GM18867 (cell line): ENCODE measurements at regions not wholly inside any gene's neighbourhood (a gene's known extent, or its start where the extent isn't known, plus 50 kb on each side); places are given as distances from the start of the nearest gene placed in this dataset.
A peak's percentile ranks its signal among the peaks of the same experiment; 100 is the strongest.

Experiments
- ATAC-seq: cut with Tn5 transposase; IDR thresholded peaks from one replicate; pipeline ENCODE4 v1.9.1; 2021; ENCODE audit warnings: mild to moderate bottlenecking, moderate library complexity; ENCODE audit not compliant: unreplicated experiment

DNA sequence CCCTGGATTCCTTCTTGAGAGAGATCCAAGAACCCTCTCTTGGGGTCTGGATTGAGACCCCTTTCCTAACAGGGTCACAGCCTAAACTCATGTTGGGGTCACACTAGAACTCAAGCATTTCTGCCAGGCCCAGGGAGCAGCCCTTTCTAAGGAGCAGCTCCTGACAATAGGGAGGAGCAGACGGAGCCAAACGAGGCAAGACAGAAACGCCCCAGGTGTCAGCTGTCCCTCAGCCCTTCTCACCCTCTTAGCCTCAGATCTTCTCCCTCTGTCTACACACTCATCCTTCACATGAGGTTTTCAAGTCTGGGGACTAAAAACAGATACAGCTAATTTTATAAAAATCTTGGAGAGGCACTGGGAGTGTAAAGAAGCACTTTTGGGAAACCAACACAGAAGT lies 157.2 kb downstream of the SOCS6 start:
- no peak for ATAC-seq

DNA sequence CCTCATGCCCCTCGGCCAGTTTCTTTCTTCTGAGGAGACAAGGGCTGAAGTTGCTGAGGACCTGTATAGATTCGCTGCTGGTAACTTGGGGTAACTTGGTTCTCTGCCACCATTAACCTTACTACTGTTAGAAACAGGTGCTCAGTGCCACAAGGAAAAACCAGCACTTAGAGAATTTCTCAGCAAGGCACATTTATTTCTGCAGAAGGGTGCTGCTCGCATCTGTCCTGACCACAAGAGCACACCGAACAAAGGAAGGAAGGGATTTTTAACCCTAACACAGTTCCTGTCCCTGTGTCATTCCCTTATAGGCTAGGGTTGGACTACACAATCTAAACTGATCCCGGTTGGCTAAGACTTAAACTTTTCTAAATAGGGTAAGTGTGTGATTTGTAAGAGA lies 154.1 kb downstream of the SOCS6 start:
- no peak for ATAC-seq

DNA sequence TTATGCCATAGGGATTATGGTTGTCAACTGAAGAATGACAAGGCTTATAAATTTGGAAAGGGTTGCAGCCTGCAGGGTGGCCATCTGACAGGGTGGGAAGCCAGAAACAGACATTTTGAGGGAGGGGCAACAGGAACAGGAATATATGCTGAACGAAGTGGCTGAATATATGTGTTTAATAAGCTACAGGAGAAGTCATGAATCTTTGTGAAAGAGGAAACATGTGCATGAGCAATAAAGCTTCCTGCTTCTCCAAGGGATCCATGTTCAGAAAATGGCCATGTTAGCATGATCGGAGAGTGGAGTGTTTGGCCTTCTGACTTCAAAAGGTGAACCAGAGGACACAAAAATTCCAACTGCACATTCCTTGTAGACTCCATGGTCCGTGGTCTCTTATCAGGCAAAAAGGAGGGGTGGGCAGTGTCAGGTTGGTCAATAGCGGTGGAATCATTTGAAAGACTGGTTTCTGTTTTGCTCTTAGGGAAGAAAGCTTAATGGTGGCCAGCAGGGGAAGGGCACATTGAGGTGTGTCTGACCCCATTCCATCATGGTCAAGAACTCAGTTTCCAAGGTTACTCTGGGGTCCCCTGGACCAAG lies 144.1 kb downstream of the SOCS6 start:
- no peak for ATAC-seq

DNA sequence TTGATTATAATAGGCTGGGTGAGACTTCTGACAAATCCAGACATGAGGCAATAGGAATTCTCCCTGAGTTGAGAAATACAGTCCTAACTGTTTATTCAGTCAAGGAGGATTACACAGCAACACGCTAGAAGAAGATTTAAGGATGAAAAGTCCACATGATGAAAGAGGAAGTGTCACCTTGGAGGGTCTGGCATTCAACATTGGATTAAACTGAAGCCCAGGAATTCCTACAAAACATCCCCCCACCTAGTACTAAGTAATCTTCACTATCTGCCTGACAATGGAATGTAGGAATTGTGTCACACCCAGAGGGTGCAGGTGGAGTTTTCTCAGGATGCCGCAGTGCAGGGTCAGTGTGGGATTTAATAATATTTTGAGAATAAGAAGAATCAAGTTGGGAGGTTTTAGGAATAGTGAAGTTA lies 142.4 kb downstream of the SOCS6 start:
- no peak for ATAC-seq

DNA sequence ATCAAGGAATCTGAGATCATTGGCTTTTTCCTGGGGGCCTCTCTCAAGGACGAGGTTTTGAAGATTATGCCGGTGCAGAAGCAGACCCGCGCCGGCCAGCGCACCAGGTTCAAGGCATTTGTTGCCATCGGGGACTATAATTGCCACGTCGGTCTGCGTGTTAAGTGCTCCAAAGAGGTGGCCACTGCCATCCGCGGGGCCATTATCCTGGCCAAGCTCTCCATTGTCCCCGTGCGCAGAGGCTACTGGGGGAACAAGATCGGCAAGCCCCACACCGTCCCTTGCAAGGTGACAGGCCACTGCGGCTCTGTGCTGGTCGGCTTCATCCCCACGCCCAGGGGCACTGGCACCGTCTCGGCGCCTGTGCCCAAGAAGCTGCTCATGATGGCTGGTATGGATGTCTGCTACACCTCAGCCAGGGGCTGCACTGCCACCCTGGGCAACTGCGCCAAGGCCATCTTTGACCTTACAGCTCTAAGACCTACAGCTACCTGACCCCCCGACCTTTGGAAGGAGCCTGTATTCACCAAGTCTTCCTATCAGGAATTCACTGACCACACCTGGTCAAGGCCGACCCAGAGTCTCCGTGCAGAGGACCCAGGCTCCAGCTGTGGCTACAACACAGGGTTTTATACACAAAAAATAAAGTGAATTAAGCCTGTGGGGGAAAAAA lies 141.8 kb downstream of the SOCS6 start:
- no peak for ATAC-seq

DNA sequence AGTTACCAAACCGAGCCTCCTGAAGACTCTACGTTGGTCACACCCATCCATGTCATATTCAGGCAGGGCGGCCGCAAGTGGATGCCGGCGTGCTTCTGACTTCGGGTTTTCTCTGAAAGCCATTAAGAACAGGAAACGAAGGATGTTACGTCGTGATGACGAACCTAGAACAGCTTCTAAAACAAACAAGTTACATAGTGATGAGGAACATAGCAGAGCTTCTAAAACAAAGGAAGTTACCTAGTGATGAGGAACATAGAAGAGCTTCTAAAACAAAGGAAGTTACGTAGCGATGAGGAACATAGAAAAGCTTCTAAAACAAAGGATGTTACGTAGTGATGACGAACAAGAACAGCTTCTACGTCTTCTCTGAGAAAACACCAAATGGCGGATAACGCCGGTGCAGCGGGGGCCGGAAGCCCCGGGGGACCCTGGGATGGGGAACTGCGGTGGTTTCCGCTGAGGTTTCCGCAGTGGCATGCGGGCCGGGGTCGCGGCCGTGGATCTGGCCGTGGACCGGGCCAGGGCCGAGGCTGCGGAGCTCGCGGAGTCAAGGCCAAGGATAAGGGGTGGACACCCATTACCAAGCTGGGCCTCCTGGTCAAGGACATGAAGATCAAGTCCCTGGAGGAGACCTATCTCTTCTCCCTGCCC lies 141.1 kb downstream of the SOCS6 start:
- no peak for ATAC-seq

DNA sequence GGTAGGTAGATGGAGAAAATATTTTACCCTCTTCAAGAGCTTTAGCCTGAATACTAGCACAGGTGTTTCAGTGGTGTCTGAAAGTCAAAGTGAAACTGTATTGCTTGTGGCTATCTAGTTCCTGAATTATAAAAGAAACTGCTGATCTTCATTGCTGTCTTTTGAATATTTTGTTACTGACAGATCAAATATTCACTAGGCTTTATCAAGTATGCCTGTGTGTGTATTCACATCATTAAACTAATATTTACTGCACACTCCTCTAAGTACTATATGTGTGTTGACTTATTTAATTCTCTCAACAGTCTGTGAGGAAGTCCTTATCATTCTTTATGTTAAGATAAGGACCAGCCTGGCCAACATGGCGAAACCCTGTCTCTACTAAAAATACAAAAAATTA lies 139.6 kb downstream of the SOCS6 start:
- peak; percentile 100 for ATAC-seq

DNA sequence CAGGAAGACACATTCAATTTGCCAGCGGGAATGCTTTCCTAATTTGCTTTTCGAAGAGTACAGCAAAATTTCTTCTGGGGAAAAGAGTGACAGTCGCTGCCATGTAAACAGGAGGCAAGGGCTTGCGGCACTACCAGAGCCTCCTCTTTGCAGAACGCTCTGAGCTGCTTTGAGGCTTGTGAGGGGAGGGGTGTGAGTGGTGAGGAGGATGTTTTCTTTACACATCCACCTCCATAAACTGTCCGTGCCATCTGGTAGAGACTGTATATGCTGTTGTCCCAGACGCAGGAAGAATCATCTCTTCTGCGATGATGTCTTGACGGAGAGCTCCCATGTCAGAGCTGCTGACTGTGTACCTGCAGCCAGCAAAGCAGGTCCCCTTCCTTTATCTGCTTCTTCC lies 138.0 kb downstream of the SOCS6 start:
- ATAC-seq: no peak

DNA sequence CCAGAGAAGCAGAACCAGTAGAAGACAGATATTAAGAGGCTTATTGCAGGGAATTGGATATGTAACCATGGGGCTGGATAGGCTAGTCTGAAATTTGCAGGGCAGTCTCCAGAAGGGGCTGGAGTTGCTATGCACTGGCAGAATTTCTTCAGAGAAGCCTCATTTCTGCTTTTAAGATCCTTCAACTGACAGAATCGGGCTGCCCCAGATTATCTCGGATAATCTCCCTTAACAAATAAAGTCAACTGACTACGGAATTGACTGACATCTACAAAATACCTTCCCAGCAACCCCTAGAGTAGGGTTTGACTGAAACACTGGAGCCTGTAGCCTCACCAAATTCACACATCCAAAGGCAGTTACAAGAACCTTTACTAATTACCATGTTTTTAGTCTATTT lies 136.4 kb downstream of the SOCS6 start:
- no peak for ATAC-seq

DNA sequence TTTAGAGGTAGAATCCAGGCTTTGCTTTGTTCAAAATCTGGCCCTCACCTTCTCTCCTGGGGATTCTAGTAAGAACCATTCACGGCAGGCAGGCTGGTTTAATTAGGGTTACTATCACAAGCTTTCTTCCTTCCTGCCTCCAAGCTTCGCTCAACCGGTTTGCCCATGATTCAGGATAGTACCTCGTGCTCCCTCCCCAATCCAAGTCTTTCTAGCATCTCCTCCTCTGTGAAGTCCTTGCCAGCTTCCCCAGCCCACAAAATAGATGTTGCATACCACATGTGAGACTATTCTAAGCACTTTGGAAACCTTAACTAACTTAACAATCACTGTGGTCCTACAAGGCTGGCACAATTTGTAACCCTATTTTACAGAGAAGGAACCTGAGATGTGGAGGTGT lies 135.1 kb downstream of the SOCS6 start:
- ATAC-seq: no peak

DNA sequence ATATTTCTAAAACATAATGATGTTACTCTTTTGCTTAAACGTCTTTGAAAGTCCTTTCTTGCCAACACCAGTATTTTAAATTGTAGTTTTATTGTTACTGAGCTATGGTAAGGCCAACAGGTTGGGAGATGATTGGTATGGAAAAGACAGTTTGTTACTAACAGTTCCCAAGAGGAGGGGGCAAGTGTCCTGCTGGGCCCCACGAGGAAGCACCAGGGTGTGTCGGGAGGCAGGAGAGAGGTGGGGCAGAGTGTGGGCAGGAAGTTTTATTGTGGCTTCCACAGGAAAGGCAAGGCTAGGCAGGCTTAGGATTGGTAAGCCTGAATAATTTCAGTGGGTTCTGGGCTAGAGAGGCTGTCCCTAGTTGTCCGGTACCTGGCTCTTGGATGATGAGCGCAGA lies 134.3 kb downstream of the SOCS6 start:
- no peak for ATAC-seq

DNA sequence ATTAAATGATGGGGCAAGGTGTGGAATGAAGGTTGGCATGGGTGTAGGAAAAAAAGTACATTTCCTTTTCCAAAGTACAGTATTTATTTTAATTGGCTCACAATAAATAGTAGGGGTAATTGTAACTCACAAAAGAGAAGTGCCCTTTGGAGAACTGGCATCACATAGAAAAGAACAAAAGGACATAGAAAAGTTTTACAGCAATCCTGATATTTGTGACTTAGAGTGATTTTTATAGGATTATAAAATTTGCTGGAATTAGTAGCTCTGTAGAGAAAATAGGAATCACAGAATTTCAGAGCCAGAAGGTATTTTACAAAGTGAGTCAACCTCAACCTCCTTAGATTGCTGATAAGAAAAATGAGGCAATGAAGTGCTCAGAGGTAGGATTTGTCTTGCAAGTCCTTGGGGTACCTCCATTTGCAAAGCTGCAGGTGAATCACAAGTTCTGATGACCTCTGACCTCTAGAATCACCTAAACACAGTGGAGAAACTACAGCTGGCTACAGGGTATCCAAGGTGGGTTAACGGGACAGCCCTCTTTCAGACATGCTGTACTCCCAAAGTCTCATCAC lies 133.6 kb downstream of the SOCS6 start:
- ATAC-seq: no peak

DNA sequence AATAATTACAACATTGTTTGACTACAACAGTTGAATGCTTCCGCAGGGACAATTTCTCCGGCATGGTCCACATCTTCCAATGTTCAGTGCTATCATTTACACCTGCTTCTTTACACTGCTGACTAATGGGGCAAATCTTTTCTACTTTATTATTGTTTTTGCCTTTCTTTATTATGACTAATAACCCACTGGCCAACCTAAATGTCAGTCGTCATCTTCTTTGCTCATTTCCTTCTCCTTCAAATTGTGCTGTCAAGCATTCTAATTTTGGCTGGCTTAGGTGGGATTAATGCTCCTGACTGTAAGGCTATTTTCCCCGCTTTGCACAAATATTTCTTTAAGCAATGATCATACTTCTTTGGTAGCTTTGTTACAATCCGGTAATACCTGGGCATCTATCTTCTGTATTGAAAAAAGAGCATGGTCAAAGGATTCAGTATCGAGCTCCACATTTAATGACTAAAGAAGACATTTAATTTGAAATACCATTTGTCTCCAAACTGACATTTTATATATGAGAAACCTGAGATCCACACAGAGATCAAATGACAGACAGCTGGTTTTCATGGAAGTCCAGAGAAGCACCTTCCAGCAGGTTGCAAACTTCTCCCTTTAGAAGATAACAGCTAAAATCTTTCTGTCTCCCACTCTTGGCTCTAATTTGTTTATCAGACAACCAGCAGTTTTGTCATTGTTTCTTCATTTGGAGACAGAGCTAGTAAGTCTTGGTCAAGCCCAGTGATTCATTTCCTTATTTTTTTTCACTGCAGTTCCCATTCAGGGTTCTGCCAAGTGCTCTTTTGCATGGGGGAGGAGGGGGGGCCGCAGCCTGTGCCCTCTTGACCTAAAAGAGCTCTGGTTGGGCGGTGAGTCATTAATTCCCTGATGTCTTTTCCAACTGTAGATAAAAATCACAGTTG lies 132.9 kb downstream of the SOCS6 start:
- ATAC-seq: no peak

DNA sequence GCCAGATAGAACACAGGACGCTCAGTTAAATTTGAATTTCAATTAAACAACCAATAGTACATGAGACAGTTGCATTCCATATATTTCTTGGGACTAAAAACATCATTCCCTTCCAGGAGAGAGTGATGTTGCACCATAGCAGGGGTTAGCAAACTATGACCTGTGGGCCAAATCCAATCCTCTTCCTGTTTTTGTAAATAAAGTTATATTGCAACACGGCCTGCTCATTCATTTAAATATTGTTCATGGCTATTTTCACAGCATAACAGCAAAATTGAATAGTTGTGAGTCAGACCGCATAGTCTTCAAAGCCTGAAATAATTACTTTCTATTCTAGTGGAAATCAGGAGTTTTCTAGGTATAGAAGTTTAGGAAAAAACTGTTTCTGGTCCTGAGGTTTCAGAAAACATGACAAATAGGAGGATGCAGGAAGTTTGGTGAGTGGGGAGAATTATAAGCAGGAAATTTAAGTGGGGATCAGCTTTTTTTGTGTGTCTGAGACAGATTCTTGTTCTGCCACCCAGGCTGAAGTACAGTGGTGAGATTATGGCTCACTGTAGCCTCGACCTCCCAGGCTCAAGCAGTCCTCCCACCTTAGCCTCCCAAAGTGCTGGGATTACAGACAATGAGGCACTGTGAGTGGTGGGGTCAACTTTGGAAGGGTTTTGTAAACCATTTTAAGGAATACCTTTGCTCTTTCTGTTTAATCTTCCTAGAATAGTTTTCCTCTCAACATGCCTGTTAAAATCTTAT lies 131.5 kb downstream of the SOCS6 start:
- no peak for ATAC-seq

DNA sequence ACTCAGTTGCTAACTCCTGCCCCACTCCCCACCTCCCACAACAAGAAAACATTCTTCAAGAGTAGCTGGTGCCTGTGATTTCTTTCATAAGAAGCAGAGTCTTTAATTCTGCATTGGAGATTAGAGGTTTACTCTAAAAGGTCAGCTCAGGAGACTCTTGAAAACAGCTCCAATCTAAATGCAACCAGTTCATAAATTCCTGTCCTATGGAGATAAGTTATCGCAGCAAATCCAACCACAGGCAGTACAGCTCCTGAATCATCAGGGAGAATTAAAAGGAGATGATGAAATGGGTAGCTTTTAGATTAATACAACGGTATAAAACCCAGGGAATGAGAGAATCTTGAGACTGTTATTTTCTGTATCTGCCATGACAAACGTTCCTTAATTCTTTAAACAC lies 130.7 kb downstream of the SOCS6 start:
- no peak for ATAC-seq

DNA sequence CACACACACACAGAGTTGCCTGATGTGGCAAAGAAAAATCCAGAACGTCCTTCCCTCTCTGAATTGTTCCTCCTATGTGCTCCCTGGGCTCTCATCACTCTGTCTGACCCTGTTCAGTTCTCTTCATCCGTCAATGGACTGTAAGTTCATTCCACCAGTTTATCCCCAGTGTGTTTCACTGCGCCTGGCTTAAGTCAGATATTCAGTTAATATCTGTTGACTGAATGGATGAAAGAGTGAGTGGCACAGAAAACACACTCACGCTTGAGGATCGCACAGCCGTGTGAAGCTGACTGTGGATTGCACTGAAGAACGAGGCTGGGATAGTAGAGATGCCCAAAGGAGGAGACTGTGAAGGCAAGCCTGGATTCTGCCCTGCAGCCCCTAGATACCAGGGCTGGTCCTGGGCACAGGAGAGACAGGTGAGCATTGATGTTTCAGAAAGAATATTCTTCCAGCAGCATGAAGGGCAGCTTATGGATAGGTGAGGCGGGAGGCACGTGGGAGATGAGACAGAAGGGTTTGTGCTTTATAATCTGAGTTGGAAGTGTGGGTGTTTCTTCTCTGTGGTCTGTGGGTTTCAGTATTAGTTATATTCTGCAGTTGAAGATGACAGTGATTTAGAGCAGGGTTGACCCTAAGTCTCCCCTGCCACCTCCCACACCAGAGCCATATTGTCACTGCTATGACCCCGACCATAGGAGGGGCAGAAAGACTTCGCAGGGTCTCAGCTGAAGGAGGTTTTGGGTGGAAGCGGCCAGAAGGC lies 129.9 kb downstream of the SOCS6 start:
- peak; percentile 99 for ATAC-seq

DNA sequence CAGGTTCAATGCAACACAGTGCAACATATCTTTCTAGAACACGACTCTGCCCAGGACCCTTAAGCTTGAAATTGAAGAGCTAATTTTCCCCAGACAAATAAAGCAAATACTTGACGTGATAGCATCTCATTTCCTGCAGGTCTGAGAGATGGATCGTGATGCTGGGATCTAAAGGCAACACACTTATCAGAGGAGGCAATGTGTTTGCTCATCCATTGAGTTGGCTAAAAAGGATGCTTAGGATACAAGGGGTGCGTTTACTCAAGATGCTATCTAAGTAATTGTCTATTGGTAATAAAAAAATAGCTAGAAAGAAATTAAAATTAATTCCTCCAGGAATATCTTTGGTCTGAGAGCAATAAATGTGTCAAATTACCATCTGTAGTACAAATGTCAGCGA lies 129.0 kb downstream of the SOCS6 start:
- ATAC-seq: no peak

DNA sequence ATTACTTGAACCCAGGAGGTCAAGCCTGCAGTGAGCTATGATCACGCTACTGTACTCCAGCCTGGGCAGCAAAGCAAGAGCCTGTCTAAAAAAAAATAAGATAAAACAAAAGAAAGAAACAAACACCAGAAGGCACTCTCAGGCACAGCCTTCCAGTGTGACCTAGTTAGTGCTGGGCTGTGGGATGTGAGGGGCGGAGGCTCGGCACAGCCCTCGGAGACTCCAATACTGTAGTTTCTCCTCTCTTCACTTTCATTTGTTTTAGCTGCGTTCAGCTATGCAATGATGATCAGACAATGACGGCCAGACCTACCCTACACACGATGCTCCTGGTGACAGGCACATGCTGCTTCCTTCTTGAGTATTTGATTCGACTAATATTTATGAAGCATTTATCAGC lies 127.7 kb downstream of the SOCS6 start:
- no peak for ATAC-seq

DNA sequence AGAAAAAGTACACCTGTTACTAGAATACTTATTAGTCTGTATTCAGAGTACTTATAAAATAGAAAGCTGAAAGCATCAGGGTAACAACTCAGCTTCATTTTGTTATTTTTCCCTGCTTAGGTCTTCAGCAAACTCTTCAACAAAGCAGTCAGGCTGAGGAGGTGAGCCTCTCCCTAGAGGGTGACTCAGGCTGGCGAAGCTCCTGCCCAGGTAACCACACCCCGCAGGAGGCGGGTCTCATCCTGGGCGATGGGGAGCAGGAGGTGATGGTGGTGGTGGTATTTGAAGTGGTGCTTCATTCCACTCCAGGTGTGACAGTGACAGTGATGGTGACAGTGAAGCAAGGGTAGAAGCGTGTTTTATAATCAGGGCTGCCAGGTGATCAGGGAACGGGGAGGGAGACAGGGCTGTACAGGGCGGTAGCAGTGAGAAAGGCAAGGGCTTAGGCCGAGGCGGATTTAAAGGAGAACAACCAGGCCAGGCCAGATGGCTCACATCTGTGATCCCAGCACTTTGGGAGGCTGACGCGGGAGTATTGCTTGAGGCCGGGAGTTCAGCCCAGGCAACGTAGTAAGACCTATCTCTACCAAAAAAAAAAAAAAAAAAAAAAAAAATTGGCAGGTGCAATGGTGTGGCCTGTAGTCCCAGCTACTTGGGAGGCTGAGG lies 127.1 kb downstream of the SOCS6 start:
- no peak for ATAC-seq
